HepG2 (cell line): ENCODE measurements at regions not wholly inside any gene's neighbourhood (a gene's known extent, or its start where the extent isn't known, plus 50 kb on each side); places are given as distances from the start of the nearest gene placed in this dataset.

Source experiments
- NFE2L1 ChIP-seq: sonication (generic); formaldehyde crosslinking; IDR thresholded peaks from 2 replicates; pipeline ENCODE4 v1.4.0; 2020; ENCODE audit warnings: missing genetic modification reagents, mild to moderate bottlenecking, borderline replicate concordance
- NFYB ChIP-seq: sonication (generic); formaldehyde crosslinking; IDR thresholded peaks from 2 replicates; pipeline ENCODE4 v1.4.0; 2020; ENCODE audit warnings: missing genetic modification reagents
- TF ChIP-seq, protein P1 (sequence below): sonication (generic); formaldehyde crosslinking; IDR thresholded peaks from 2 replicates; pipeline ENCODE4 v1.5.1; 2020; ENCODE audit warnings: mild to moderate bottlenecking, missing genetic modification reagents, borderline replicate concordance
- TF ChIP-seq, protein P2 (sequence below): sonication (generic); formaldehyde crosslinking; IDR thresholded peaks from 2 replicates; pipeline ENCODE4 v1.8.1; 2023; ENCODE audit warnings: missing genetic modification reagents, mild to moderate bottlenecking, borderline replicate concordance
- TF ChIP-seq, protein P3 (sequence below): sonication (generic); formaldehyde crosslinking; IDR thresholded peaks from 2 replicates; pipeline ENCODE4 v1.4.0; 2020; ENCODE audit warnings: mild to moderate bottlenecking, missing genetic modification reagents

DNA sequence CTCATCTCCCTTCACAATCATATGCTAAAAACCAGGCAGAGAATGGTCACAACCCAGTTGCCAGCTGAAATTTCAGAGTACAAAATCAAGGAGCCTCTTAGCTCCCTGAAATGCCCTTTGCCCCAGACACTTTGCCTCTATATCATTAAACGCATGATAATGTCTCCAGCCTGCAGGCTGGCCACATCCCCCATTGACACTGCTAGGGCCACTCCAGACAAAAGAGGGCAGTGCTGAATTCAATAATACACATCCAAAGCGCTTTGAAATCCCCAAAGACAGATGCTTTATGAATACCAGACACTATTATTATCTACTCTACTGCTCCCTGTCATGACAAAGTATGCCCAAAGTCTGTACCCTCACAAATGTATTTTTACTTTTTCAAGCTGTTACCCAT lies 348.3 kb upstream of the POU3F2 start (continued):
- TF ChIP-seq, protein P1, sequence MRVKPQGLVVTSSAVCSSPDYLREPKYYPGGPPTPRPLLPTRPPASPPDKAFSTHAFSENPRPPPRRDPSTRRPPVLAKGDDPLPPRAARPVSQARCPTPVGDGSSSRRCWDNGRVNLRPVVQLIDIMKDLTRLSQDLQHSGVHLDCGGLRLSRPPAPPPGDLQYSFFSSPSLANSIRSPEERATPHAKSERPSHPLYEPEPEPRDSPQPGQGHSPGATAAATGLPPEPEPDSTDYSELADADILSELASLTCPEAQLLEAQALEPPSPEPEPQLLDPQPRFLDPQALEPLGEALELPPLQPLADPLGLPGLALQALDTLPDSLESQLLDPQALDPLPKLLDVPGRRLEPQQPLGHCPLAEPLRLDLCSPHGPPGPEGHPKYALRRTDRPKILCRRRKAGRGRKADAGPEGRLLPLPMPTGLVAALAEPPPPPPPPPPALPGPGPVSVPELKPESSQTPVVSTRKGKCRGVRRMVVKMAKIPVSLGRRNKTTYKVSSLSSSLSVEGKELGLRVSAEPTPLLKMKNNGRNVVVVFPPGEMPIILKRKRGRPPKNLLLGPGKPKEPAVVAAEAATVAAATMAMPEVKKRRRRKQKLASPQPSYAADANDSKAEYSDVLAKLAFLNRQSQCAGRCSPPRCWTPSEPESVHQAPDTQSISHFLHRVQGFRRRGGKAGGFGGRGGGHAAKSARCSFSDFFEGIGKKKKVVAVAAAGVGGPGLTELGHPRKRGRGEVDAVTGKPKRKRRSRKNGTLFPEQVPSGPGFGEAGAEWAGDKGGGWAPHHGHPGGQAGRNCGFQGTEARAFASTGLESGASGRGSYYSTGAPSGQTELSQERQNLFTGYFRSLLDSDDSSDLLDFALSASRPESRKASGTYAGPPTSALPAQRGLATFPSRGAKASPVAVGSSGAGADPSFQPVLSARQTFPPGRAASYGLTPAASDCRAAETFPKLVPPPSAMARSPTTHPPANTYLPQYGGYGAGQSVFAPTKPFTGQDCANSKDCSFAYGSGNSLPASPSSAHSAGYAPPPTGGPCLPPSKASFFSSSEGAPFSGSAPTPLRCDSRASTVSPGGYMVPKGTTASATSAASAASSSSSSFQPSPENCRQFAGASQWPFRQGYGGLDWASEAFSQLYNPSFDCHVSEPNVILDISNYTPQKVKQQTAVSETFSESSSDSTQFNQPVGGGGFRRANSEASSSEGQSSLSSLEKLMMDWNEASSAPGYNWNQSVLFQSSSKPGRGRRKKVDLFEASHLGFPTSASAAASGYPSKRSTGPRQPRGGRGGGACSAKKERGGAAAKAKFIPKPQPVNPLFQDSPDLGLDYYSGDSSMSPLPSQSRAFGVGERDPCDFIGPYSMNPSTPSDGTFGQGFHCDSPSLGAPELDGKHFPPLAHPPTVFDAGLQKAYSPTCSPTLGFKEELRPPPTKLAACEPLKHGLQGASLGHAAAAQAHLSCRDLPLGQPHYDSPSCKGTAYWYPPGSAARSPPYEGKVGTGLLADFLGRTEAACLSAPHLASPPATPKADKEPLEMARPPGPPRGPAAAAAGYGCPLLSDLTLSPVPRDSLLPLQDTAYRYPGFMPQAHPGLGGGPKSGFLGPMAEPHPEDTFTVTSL (CRISPR knock-in tag): no peak
- TF ChIP-seq, protein P2, sequence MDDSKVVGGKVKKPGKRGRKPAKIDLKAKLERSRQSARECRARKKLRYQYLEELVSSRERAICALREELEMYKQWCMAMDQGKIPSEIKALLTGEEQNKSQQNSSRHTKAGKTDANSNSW (CRISPR knock-in tag): no peak
- TF ChIP-seq NFE2L1: no peak
- TF ChIP-seq NFYB (CRISPR knock-in tag): no peak
- TF ChIP-seq, protein P3, sequence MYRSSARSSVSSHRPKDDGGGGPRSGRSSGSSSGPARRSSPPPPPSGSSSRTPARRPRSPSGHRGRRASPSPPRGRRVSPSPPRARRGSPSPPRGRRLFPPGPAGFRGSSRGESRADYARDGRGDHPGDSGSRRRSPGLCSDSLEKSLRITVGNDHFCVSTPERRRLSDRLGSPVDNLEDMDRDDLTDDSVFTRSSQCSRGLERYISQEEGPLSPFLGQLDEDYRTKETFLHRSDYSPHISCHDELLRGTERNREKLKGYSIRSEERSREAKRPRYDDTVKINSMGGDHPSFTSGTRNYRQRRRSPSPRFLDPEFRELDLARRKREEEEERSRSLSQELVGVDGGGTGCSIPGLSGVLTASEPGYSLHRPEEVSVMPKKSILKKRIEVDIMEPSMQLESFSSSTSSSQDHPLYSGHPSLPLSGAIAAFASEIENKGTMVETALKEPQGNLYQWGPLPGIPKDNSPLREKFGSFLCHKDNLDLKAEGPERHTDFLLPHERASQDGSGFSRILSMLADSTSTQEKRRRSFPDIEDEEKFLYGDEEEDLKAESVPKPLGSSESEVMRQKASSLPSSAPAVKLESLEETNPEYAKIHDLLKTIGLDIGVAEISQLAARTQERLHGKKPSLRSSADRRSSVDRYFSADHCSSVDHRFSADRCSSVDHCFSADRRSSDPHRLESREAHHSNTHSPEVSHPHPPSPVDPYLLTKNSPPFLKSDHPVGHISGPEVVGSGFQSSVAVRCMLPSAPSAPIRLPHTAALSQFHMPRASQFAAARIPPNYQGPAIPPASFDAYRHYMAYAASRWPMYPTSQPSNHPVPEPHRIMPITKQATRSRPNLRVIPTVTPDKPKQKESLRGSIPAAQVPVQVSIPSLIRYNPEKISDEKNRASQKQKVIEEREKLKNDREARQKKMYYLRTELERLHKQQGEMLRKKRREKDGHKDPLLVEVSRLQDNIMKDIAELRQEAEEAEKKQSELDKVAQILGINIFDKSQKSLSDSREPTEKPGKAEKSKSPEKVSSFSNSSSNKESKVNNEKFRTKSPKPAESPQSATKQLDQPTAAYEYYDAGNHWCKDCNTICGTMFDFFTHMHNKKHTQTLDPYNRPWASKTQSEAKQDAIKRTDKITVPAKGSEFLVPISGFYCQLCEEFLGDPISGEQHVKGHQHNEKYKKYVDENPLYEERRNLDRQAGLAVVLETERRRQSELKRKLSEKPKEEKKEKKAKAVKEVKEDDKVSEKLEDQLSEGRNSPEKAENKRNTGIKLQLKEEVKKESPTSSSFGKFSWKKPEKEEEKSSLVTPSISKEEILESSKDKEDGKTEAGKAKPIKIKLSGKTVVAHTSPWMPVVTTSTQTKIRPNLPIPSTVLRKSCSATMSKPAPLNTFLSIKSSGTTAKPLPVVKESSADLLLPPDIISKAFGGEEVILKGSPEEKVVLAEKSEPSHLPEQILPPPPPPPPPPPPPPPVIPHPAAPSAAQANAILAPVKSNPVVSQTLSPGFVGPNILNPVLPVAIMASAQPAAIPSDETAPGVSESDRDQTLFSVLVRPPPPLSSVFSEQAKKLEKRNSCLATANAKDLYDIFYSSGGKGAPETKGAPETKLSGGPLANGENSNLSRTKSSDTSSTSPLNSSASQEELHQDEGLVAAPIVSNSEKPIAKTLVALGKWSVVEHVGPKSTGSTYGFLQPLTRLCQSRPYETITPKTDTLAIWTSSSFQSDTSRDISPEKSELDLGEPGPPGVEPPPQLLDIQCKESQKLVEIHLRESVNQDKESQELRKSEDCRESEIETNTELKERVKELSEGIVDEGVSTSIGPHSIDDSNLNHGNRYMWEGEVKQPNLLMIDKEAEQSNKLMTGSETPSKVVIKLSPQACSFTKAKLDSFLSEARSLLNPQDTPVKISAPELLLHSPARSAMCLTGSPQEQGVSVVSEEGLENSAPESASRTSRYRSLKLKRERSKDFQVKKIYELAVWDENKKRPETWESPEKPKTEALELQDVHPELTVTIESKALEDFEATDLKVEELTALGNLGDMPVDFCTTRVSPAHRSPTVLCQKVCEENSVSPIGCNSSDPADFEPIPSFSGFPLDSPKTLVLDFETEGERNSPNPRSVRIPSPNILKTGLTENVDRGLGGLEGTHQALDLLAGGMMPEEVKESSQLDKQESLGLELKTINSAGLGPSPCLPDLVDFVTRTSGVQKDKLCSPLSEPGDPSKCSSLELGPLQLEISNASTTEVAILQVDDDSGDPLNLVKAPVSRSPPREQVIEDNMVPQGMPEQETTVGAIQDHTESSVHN (CRISPR knock-in tag): no peak
